Endodermal cell (in vitro differentiated cells): ENCODE measurements at regions not wholly inside any gene's neighbourhood (a gene's known extent, or its start where the extent isn't known, plus 50 kb on each side); places are given as distances from the start of the nearest gene placed in this dataset.
A peak's percentile ranks its signal among the peaks of the same experiment; 100 is the strongest.
"Not testable (repeated sequence)": the region's sequence is repeated elsewhere in the genome, so short reads cannot be mapped to it uniquely, and the experiment has no call there.

Experiments
- DNase-seq: peaks from one replicate; pipeline ENCODE4 v3.0.0-alpha.2; 2017
- H3K27ac ChIP-seq: 2 replicates; pipeline ENCODE4 v1.5.1; 2013; ENCODE audit warnings: mild to moderate bottlenecking, low read depth, low read length, moderate library complexity
- H3K27me3 ChIP-seq: 2 replicates; pipeline ENCODE4 v1.6.1; 2013; ENCODE audit warnings: mild to moderate bottlenecking, low read length, moderate library complexity; ENCODE audit not compliant: insufficient read depth, control insufficient read depth, poor library complexity, severe bottlenecking
- H3K36me3 ChIP-seq: 2 replicates; pipeline ENCODE4 v1.7.0; 2013; ENCODE audit warnings: mild to moderate bottlenecking, low read length, moderate library complexity; ENCODE audit not compliant: control insufficient read depth, insufficient read depth
- H3K4me1 ChIP-seq: one replicate; pipeline ENCODE4 v1.7.0; 2013; ENCODE audit warnings: low read length; ENCODE audit not compliant: control insufficient read depth, insufficient read depth
- H3K4me3 ChIP-seq: 2 replicates; pipeline ENCODE4 v1.5.1; 2013; ENCODE audit warnings: mild to moderate bottlenecking, low read length, moderate library complexity
- H3K9ac ChIP-seq: 2 replicates; pipeline ENCODE4 v1.6.1; 2013; ENCODE audit warnings: mild to moderate bottlenecking, low read length, moderate library complexity; ENCODE audit not compliant: poor library complexity, severe bottlenecking; ENCODE audit errors: extremely low read depth
- H3K9me3 ChIP-seq: 2 replicates; pipeline ENCODE4 v1.6.1; 2013; ENCODE audit warnings: mild to moderate bottlenecking, low read length, moderate library complexity; ENCODE audit not compliant: control insufficient read depth
- H3K27ac Mint-ChIP-seq: 2 replicates; pipeline ENCODE4 v1.8.0; 2020; ENCODE audit warnings: mixed read lengths
- H3K27me3 Mint-ChIP-seq: 2 replicates; pipeline ENCODE4 v1.8.0; 2021; ENCODE audit warnings: mild to moderate bottlenecking, mixed read lengths; ENCODE audit not compliant: insufficient read depth
- H3K36me3 Mint-ChIP-seq: 2 replicates; pipeline ENCODE4 v1.8.0; 2020; ENCODE audit warnings: low read depth, mixed read lengths
- H3K4me1 Mint-ChIP-seq: 2 replicates; pipeline ENCODE4 v1.8.0; 2020; ENCODE audit warnings: mixed read lengths
- H3K4me3 Mint-ChIP-seq: 2 replicates; pipeline ENCODE4 v1.8.0; 2020; ENCODE audit warnings: mild to moderate bottlenecking, moderate library complexity, mixed read lengths
- H3K9me3 Mint-ChIP-seq: 2 replicates; pipeline ENCODE4 v1.8.0; 2020; ENCODE audit warnings: mild to moderate bottlenecking, mixed read lengths
- CTCF ChIP-seq: fragments of 200-600 bp; sonication (generic); conservative IDR thresholded peaks from 2 replicates; pipeline ENCODE4 v1.5.0; 2021; ENCODE audit warnings: antibody characterized with exemption, mild to moderate bottlenecking
- WGBS, 2 experiments: methylation state at CpG; one replicate each; pipeline versions ENCODE4 v1.1.5 to v1.1.7; 2013; ENCODE audit warnings: missing lambda C conversion rate in 2 of 2, mixed read lengths in 1 of 2; ENCODE audit not compliant: insufficient coverage in 1 of 2, insufficient read length in 1 of 2; 5-methylcytosine and 5-hydroxymethylcytosine counted together

- not testable (repeated sequence) for H3K9me3 ChIP-seq, H3K27ac ChIP-seq, H3K4me3 Mint-ChIP-seq, H3K36me3 Mint-ChIP-seq, H3K4me1 ChIP-seq, H3K27me3 ChIP-seq, H3K4me3 ChIP-seq, DNase-seq, H3K9me3 Mint-ChIP-seq, H3K4me1 Mint-ChIP-seq, H3K27ac Mint-ChIP-seq, H3K36me3 ChIP-seq, H3K27me3 Mint-ChIP-seq, H3K9ac ChIP-seq
- WGBS, 2 experiments, result 96 to 100% methylated on average over 1 to 6 of the region's 6 CpGs
These were observed 1362.0 kb downstream of the CDH12 start for GRCh38 chr5:21491182-21491581.

DNA sequence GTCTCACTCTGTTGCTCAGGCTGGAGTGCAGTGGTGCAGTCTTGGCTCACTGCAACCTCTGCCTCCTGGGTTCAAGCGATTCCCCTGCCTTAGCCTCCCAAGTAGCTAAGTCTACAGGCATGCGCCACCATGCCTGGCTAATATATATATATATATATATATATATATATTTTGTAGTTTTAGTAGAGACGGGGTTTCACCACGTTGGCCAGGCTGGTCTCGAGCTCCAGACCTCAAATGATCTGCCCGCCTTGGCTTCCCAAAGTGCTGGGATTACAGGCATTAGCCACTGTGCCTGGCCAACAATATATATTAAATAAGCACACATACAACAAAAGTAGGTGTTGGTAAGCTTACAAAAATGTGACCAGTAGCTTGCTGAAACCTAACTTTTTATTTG is 1364.3 kb downstream of the CDH12 start:
- H3K36me3 ChIP-seq, H3K27me3 Mint-ChIP-seq, H3K9me3 ChIP-seq, H3K4me1 ChIP-seq, DNase-seq, H3K4me3 Mint-ChIP-seq, H3K27ac Mint-ChIP-seq, H3K9ac ChIP-seq, H3K4me3 ChIP-seq, H3K4me1 Mint-ChIP-seq, H3K27me3 ChIP-seq, H3K27ac ChIP-seq: not testable (repeated sequence)
- peaks cover 14% of the 10 kb centered on the region for H3K36me3 Mint-ChIP-seq
- WGBS, 2 experiments, result 96% methylated on average over 5 of the region's 6 CpGs; no CpG with 5 or more reads in 1 of the 2 experiments
- peaks cover 11% of the 10 kb centered on the region for H3K9me3 Mint-ChIP-seq

DNA sequence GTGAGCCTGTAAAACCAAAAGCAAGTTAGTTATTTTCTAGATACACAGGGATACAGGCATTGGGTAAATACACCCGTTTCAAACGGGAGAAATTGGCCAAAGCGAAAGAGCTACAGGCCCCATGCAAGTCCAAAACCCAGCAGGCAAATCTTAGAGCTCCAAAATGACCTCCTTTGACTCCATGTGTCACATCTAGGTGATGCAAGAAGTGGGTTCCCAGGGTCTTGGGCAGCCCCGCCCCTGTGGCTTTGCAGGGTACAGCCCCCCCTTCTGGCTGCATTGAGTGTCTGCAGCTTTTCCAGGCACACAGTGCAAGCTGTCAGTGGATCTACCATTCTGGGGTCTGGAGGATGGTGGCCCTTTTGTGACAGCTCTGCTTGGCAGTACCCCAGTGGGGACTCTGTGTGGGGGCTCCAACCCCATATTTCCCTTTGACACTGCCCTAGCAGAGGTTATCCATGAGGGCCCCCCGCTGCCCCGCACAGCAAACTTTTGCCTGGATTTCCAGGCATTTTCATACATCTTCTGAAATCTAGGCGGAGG is 1367.6 kb downstream of the CDH12 start:
- H3K9me3 ChIP-seq, H3K4me1 Mint-ChIP-seq, H3K4me3 ChIP-seq, H3K27ac ChIP-seq, H3K27me3 Mint-ChIP-seq, H3K27ac Mint-ChIP-seq, H3K36me3 ChIP-seq, H3K9ac ChIP-seq, H3K4me1 ChIP-seq, H3K4me3 Mint-ChIP-seq, H3K27me3 ChIP-seq: not testable (repeated sequence)
- peak; percentile 69 for DNase-seq
- WGBS, 2 experiments, result 94 to 97% methylated on average over 3 to 7 of the region's 7 CpGs
- peaks cover 14% of the 10 kb centered on the region for H3K36me3 Mint-ChIP-seq
- peak; percentile 67 for TF ChIP-seq CTCF
- H3K9me3 Mint-ChIP-seq, result peaks cover 11% of the 10 kb centered on the region

DNA sequence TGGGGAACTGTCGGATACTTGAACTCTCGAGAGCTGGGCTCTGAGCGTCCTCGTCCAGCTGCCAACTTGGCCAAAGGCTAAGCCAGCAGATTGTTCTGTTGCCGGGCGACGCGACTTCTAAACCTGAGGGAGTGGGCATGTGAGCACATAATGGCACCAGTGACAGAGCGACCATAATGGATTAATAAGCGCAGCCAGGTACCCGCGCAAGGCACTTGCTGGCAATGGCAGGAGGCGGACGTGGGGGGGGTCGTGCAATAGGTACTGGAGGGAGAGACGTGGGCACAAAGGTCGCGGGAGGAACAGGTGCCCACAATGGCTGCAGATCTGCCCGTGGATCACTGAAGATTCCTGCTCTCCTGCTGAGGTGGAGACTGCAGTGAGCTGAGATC is 1368.7 kb downstream of the CDH12 start:
- H3K27me3 Mint-ChIP-seq, H3K27ac Mint-ChIP-seq, H3K27me3 ChIP-seq, H3K4me3 ChIP-seq, H3K4me3 Mint-ChIP-seq, H3K9me3 ChIP-seq, DNase-seq, H3K36me3 ChIP-seq, H3K27ac ChIP-seq, H3K4me1 ChIP-seq, H3K9ac ChIP-seq, H3K4me1 Mint-ChIP-seq: not testable (repeated sequence)
- Mint-ChIP-seq H3K9me3 (peaks cover 11% of the 10 kb centered on the region), H3K36me3 (peaks cover 14% of the 10 kb centered on the region)
- 96 to 100% methylated on average over 2 to 12 of the region's 19 CpGs for WGBS, 2 experiments

- not testable (repeated sequence) for H3K9ac ChIP-seq, DNase-seq, H3K27me3 ChIP-seq, H3K9me3 ChIP-seq, H3K4me1 ChIP-seq, H3K4me3 Mint-ChIP-seq, H3K4me1 Mint-ChIP-seq, H3K27me3 Mint-ChIP-seq, H3K27ac ChIP-seq, H3K27ac Mint-ChIP-seq, H3K36me3 ChIP-seq, H3K4me3 ChIP-seq
- 93 to 99% methylated on average over 14 to 17 of the region's 19 CpGs for WGBS, 2 experiments
- Mint-ChIP-seq H3K36me3 (peaks cover 17% of the 10 kb centered on the region), H3K9me3 (peaks cover 11% of the 10 kb centered on the region)
These were observed 1369.2 kb downstream of the CDH12 start for GRCh38 chr5:21483790-21484497.

DNA sequence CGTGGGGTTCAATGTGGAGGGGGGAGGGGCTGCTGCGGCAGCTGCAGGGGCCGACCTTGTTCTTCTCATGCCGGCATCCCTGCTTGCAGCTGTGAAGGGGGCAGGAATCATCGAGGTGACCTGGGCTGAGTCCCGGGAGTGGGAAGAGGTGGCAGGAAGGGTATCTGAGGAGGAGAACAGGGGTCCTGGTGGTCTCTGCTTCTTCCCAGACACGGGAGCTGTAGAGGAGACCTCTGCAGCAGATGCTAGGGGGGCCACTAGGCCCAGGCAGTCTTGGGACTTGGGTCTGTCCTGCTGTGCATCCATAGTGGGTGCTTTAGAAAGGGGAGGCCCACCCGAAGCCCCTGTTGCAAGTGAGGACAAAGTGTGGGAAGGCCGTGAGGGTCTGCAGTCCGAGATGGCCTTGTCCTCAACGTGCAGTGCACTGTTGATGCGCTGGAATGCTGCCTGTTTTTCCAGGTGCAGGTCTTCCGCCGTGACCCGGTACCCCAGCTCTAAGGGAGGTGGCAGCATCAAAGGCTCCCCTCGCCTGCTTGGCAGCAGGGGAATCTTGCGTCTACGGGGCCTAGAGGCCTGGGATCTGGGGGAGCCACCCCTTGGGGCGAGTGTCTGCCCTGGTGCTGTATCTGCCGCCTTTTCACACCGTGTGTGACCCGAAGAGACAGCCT is 1370.0 kb downstream of the CDH12 start:
- Mint-ChIP-seq H3K9me3 (peaks cover 11% of the 10 kb centered on the region), H3K36me3 (peaks cover 19% of the 10 kb centered on the region)
- not testable (repeated sequence) for H3K4me3 Mint-ChIP-seq, H3K27ac Mint-ChIP-seq, H3K27me3 ChIP-seq, H3K27me3 Mint-ChIP-seq, H3K4me1 Mint-ChIP-seq, H3K36me3 ChIP-seq, H3K4me1 ChIP-seq, H3K9me3 ChIP-seq, H3K27ac ChIP-seq, H3K4me3 ChIP-seq, H3K9ac ChIP-seq, DNase-seq
- WGBS, 2 experiments, result 93 to 98% methylated on average over 12 to 18 of the region's 22 CpGs
